ENCODE measurements at regions not wholly inside any gene's neighbourhood (a gene's known extent, or its start where the extent isn't known, plus 50 kb on each side); places are given as distances from the start of the nearest gene placed in this dataset.

GRCh38 chr7:52095861-52096260 lies 779.3 kb upstream of the COBL start (continued):
- TF ChIP-seq ZSCAN5A (tag by site-specific recombination; IDR thresholded peaks at IDR 0.05), result no peak

GRCh38 chr7:52091996-52092395 lies 775.4 kb upstream of the COBL start:
- POLR2A ChIA-PET, result no interaction called here
- no peaks in the 10 kb centered on the region for H3K4me1 ChIP-seq (ENCODE audit: control insufficient read depth, insufficient read depth, low read length)

GRCh38 chr7:52091101-52091500 lies 774.5 kb upstream of the COBL start:
- no peaks in the 10 kb centered on the region for H3K9me3 ChIP-seq (ENCODE audit: control insufficient read depth, insufficient read depth, low read depth, low read length)
- ChIA-PET POLR2A (no interaction called here), CTCF (interaction anchor here (0.6 kb wide), 1 partner anchor 8 kb away, joined by 3 read pairs; no protein-coding TSS in a partner anchor)
- TF ChIP-seq ZNF335 (tag by site-specific recombination; conservative IDR thresholded peaks at IDR 0.05) (no peak), ZNF549 (tag by site-specific recombination; IDR thresholded peaks at IDR 0.05) (no peak)
- no peaks in the 10 kb centered on the region for H3K36me3 ChIP-seq (ENCODE audit: control insufficient read depth in 2 of 2, insufficient read depth in 1 of 2, low read length in 2 of 2)
- H3K4me1 ChIP-seq (ENCODE audit: control insufficient read depth, insufficient read depth, low read length), result no peaks in the 10 kb centered on the region
- no peak overlapping the region for H3K4me3 ChIP-seq (ENCODE audit: low read depth, low read length)
- H3K27ac ChIP-seq (ENCODE audit: extremely low read depth, low read depth, low read length), result no peak overlapping the region

More at GRCh38 chr7:52091996-52092395, 775.4 kb upstream of the COBL start:
- H3K4me3 ChIP-seq (ENCODE audit: low read depth, low read length), result no peak overlapping the region
- H3K27ac ChIP-seq (ENCODE audit: extremely low read depth, low read depth, low read length), result no peak overlapping the region
- H3K9me3 ChIP-seq (ENCODE audit: control insufficient read depth, insufficient read depth, low read depth, low read length), result no peaks in the 10 kb centered on the region
- CTCF ChIA-PET, result no interaction called here
- no peak for TF ChIP-seq ZNF248 (tag by site-specific recombination; IDR thresholded peaks at IDR 0.05)
- no peak for TF ChIP-seq ZNF426 (tag by site-specific recombination; IDR thresholded peaks at IDR 0.05)
- no peak for TF ChIP-seq ZNF184 (tag by site-specific recombination; IDR thresholded peaks at IDR 0.05)
- no peak for TF ChIP-seq ZNF792 (tag by site-specific recombination; IDR thresholded peaks at IDR 0.05)
- no peaks in the 10 kb centered on the region for H3K36me3 ChIP-seq (ENCODE audit: control insufficient read depth in 2 of 2, insufficient read depth in 1 of 2, low read length in 2 of 2)

GRCh38 chr7:52088008-52088901 lies 771.6 kb upstream of the COBL start:
- ChIA-PET CTCF (no interaction called here), POLR2A (no interaction called here)
- H3K9me3 ChIP-seq (ENCODE audit: control insufficient read depth, insufficient read depth, low read depth, low read length), result no peaks in the 10 kb centered on the region
- no peaks in the 10 kb centered on the region for H3K4me1 ChIP-seq (ENCODE audit: control insufficient read depth, insufficient read depth, low read length)
- no peak overlapping the region for H3K27ac ChIP-seq (ENCODE audit: extremely low read depth, low read depth, low read length)
- no peaks in the 10 kb centered on the region for H3K36me3 ChIP-seq (ENCODE audit: control insufficient read depth in 2 of 2, insufficient read depth in 1 of 2, low read length in 2 of 2)
- no peak overlapping the region for H3K4me3 ChIP-seq (ENCODE audit: low read depth, low read length)
- no peak for TF ChIP-seq ZNF501 (tag by site-specific recombination; IDR thresholded peaks at IDR 0.05)
- no peak for TF ChIP-seq SALL2 (tag by site-specific recombination; IDR thresholded peaks at IDR 0.05; ENCODE audit: borderline replicate concordance)
- TF ChIP-seq ZNF518A (tag by site-specific recombination; conservative IDR thresholded peaks at IDR 0.05; ENCODE audit: low read depth), result no peak
- no peak for TF ChIP-seq HOXA7 (CRISPR knock-in tag; IDR thresholded peaks at IDR 0.05; ENCODE audit: borderline replicate concordance)
- TF ChIP-seq ZNF529 (tag by site-specific recombination; IDR thresholded peaks at IDR 0.05; ENCODE audit: insufficient replicate concordance), result no peak
- TF ChIP-seq ZNF544 (tag by site-specific recombination; IDR thresholded peaks at IDR 0.05), result no peak
- TF ChIP-seq ZNF704 (tag by site-specific recombination; IDR thresholded peaks at IDR 0.05), result no peak
- no peak for TF ChIP-seq ATF2 (tag by site-specific recombination; IDR thresholded peaks at IDR 0.05; ENCODE audit: low read depth)
- TF ChIP-seq INSM2 (tag by site-specific recombination; IDR thresholded peaks at IDR 0.05), result no peak
- no peak for TF ChIP-seq ZNF664 (tag by site-specific recombination; IDR thresholded peaks at IDR 0.05)

Data from HEK293 (cell line).